Ishikawa (cell line): ENCODE measurements at regions not wholly inside any gene's neighbourhood (a gene's known extent, or its start where the extent isn't known, plus 50 kb on each side); places are given as distances from the start of the nearest gene placed in this dataset.

Experiments
- EP300 ChIP-seq: IDR thresholded peaks from 2 replicates; pipeline ENCODE4 v1.6.1; 2012; ENCODE audit warnings: borderline replicate concordance
- FOXM1 ChIP-seq: IDR thresholded peaks from 2 replicates; pipeline ENCODE4 v1.6.1; 2012; ENCODE audit warnings: low read depth, borderline replicate concordance
- TAF1 ChIP-seq: IDR thresholded peaks from 2 replicates; pipeline ENCODE4 v1.6.1; 2012; ENCODE audit warnings: low read depth, mild to moderate bottlenecking
- TF ChIP-seq, protein P1 (sequence below): IDR thresholded peaks from 2 replicates; pipeline ENCODE4 v1.6.1; 2012; ENCODE audit warnings: low read depth, mild to moderate bottlenecking
- TF ChIP-seq, protein P2 (sequence below): IDR thresholded peaks from 2 replicates; pipeline ENCODE4 v1.6.1; 2012

GRCh38 chr2:226140594-226140993 is 659.0 kb downstream of the IRS1 start:
- TF ChIP-seq EP300: no peak
- no peak for TF ChIP-seq TAF1
- TF ChIP-seq, protein P1, sequence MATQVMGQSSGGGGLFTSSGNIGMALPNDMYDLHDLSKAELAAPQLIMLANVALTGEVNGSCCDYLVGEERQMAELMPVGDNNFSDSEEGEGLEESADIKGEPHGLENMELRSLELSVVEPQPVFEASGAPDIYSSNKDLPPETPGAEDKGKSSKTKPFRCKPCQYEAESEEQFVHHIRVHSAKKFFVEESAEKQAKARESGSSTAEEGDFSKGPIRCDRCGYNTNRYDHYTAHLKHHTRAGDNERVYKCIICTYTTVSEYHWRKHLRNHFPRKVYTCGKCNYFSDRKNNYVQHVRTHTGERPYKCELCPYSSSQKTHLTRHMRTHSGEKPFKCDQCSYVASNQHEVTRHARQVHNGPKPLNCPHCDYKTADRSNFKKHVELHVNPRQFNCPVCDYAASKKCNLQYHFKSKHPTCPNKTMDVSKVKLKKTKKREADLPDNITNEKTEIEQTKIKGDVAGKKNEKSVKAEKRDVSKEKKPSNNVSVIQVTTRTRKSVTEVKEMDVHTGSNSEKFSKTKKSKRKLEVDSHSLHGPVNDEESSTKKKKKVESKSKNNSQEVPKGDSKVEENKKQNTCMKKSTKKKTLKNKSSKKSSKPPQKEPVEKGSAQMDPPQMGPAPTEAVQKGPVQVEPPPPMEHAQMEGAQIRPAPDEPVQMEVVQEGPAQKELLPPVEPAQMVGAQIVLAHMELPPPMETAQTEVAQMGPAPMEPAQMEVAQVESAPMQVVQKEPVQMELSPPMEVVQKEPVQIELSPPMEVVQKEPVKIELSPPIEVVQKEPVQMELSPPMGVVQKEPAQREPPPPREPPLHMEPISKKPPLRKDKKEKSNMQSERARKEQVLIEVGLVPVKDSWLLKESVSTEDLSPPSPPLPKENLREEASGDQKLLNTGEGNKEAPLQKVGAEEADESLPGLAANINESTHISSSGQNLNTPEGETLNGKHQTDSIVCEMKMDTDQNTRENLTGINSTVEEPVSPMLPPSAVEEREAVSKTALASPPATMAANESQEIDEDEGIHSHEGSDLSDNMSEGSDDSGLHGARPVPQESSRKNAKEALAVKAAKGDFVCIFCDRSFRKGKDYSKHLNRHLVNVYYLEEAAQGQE: no peak
- TF ChIP-seq, protein P2, sequence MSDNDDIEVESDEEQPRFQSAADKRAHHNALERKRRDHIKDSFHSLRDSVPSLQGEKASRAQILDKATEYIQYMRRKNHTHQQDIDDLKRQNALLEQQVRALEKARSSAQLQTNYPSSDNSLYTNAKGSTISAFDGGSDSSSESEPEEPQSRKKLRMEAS: no peak
- TF ChIP-seq FOXM1: no peak
